Liver (tissue), 8 donors: ENCODE measurements at regions not wholly inside any gene's neighbourhood (a gene's known extent, or its start where the extent isn't known, plus 50 kb on each side); places are given as distances from the start of the nearest gene placed in this dataset.

Source experiments
- DNase-seq: peaks from one replicate; pipeline ENCODE4 v3.0.0-alpha.2; 2017; ENCODE audit warnings: low spot score
- H3K27ac ChIP-seq, 2 donors: one replicate each; pipeline ENCODE4 v1.7.0; 2013; ENCODE audit warnings: inconsistent platforms in 2 of 2, low read length in 2 of 2, control low read depth in 1 of 2, low read depth in 1 of 2, mild to moderate bottlenecking in 1 of 2
- H3K27me3 ChIP-seq, 4 donors: one replicate each; pipeline versions ENCODE4 v1.6.1 to v1.7.0; 2013; ENCODE audit warnings: low read length in 3 of 4, inconsistent platforms in 1 of 4, mild to moderate bottlenecking in 1 of 4, moderate library complexity in 1 of 4; ENCODE audit not compliant: control insufficient read depth in 4 of 4, insufficient read depth in 4 of 4
- H3K36me3 ChIP-seq, 4 donors: one replicate each; pipeline versions ENCODE4 v1.6.1 to v1.7.0; 2013; ENCODE audit warnings: low read length in 3 of 4, mild to moderate bottlenecking in 3 of 4, low read depth in 1 of 4, moderate library complexity in 1 of 4; ENCODE audit not compliant: control insufficient read depth in 4 of 4, insufficient read depth in 3 of 4
- H3K4me1 ChIP-seq, 4 donors: one replicate each; pipeline versions ENCODE4 v1.6.1 to v1.7.0; 2013; ENCODE audit warnings: low read length in 3 of 4, mild to moderate bottlenecking in 3 of 4, moderate library complexity in 1 of 4; ENCODE audit not compliant: control insufficient read depth in 4 of 4, insufficient read depth in 4 of 4
- H3K4me3 ChIP-seq, 3 donors: one replicate each; pipeline versions ENCODE4 v1.6.1 to v1.7.0; 2013; ENCODE audit warnings: low read length in 3 of 3, control low read depth in 1 of 3, low read depth in 1 of 3, mild to moderate bottlenecking in 1 of 3
- H3K9ac ChIP-seq, 2 donors: one replicate each; pipeline ENCODE4 v1.7.0; 2013; ENCODE audit warnings: low read length in 2 of 2, mild to moderate bottlenecking in 2 of 2, moderate library complexity in 2 of 2, control low read depth in 1 of 2, low read depth in 1 of 2
- H3K9me3 ChIP-seq, 4 donors: one replicate each; pipeline versions ENCODE4 v1.6.1 to v1.7.0; 2013; ENCODE audit warnings: low read length in 3 of 4; ENCODE audit not compliant: control insufficient read depth in 4 of 4
- EGR1 ChIP-seq, 2 donors: IDR thresholded peaks; 2 replicates each; pipeline ENCODE4 v1.6.1; 2016 to 2018; ENCODE audit warnings: antibody characterized with exemption in 2 of 2, low read depth in 2 of 2
- FOXA1 ChIP-seq: IDR thresholded peaks from 2 replicates; pipeline ENCODE4 v1.6.1; 2016; ENCODE audit warnings: antibody characterized with exemption
- FOXA2 ChIP-seq: IDR thresholded peaks from 2 replicates; pipeline ENCODE4 v1.6.1; 2016; ENCODE audit warnings: antibody characterized with exemption
- GABPA ChIP-seq, 2 donors: IDR thresholded peaks in 1 of 2; conservative IDR thresholded peaks in 1 of 2; 2 replicates each; pipeline ENCODE4 v1.6.1; 2016; ENCODE audit warnings: antibody characterized with exemption in 2 of 2, mild to moderate bottlenecking in 1 of 2, moderate library complexity in 1 of 2
- HNF4A ChIP-seq, 2 donors: conservative IDR thresholded peaks; 2 replicates each; pipeline ENCODE4 v1.6.1; 2016; ENCODE audit warnings: antibody characterized with exemption in 2 of 2, mild to moderate bottlenecking in 2 of 2
- HNF4G ChIP-seq: IDR thresholded peaks from 2 replicates; pipeline ENCODE4 v1.6.1; 2016; ENCODE audit warnings: antibody characterized with exemption
- JUND ChIP-seq, 2 donors: IDR thresholded peaks; 2 replicates each; pipeline ENCODE4 v1.6.1; 2016; ENCODE audit warnings: antibody characterized with exemption in 2 of 2
- NR2F2 ChIP-seq: IDR thresholded peaks from 2 replicates; pipeline ENCODE4 v1.6.1; 2016; ENCODE audit warnings: antibody characterized with exemption
- RAD21 ChIP-seq, 2 donors: IDR thresholded peaks; 2 replicates each; pipeline ENCODE4 v1.6.1; 2016; ENCODE audit warnings: antibody characterized with exemption in 2 of 2, mild to moderate bottlenecking in 2 of 2
- RXRA ChIP-seq, 2 donors: IDR thresholded peaks; 2 replicates each; pipeline ENCODE4 v1.6.1; 2017 to 2018; ENCODE audit warnings: antibody characterized with exemption in 2 of 2, mild to moderate bottlenecking in 1 of 2
- SP1 ChIP-seq: IDR thresholded peaks from 2 replicates; pipeline ENCODE4 v1.6.1; 2018; ENCODE audit warnings: antibody characterized with exemption, mild to moderate bottlenecking
- TAF1 ChIP-seq: conservative IDR thresholded peaks from 2 replicates; pipeline ENCODE4 v1.6.1; 2016; ENCODE audit warnings: antibody characterized with exemption, mild to moderate bottlenecking
- YY1 ChIP-seq: IDR thresholded peaks from 2 replicates; pipeline ENCODE4 v1.6.1; 2016; ENCODE audit warnings: antibody characterized with exemption, mild to moderate bottlenecking
- WGBS: extraction: QIAGEN DNeasy Blood & Tissue Kit; methylation state at CpG from one replicate; pipeline ENCODE4 v1.1.7; 2013; 5-methylcytosine and 5-hydroxymethylcytosine counted together
- TF ChIP-seq, protein P1 (sequence below): IDR thresholded peaks from 2 replicates; pipeline ENCODE4 v1.6.1; 2016; ENCODE audit warnings: antibody characterized with exemption
- TF ChIP-seq, protein P2 (sequence below): IDR thresholded peaks from 2 replicates; pipeline ENCODE4 v1.6.1; 2016; ENCODE audit warnings: antibody characterized with exemption
- TF ChIP-seq, protein P3 (sequence below): IDR thresholded peaks from 2 replicates; pipeline ENCODE4 v1.6.1; 2016; ENCODE audit warnings: antibody characterized with exemption
- TF ChIP-seq, protein P4 (sequence below): IDR thresholded peaks from 2 replicates; pipeline ENCODE4 v1.6.1; 2016; ENCODE audit warnings: antibody characterized with exemption, mild to moderate bottlenecking
- TF ChIP-seq, protein P5 (sequence below): fragments of 150-350 bp; IDR thresholded peaks from 2 replicates; pipeline ENCODE4 v1.5.1; 2017; ENCODE audit warnings: improper control_type of control experiment, low read depth, low read length; ENCODE audit not compliant: missing input control
- donor health status: healthy.
- donor health status: healthy.
- donor health status: healthy.
- donor health status: healthy.
- donor health status: healthy.

DNA sequence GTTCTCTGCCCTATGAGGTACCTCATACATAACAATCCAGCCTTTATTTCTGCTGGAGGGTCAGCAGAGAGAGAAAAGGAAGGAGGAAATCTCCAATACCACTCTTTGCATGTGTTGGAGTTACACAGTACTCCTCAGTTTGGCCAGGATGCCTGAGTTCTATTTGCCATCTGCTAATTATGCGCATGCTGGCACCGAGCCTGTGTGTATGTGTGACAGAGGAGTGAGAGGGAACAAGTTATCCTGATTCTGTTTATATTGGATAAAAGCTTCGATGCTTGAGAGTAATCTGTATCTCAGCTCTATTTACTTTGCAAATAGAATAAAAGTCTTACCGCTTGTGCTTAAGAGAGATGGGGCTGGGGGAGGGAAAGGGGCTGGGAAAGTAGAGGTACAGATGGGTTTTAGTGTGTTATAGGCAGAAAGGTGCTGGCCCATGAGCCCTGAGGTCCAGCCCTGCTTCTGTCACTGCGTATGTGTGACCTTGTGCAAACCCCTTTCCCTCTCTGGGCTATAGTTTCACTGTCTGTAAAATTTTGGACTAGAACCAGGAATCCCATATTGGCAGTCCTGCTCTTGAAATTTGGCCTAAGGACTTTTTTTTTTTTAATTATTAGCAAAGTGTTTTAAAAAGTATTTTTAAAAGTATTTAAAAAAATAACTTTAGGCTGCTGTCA, 54.5 kb upstream of the PLXNA2 start:
- 15% methylated on average over 5 of the region's 5 CpGs for WGBS
- Histone ChIP-seq H3K27ac (no peak overlapping the region), H3K9ac (no peak overlapping the region), H3K9me3 (no peaks in the 10 kb centered on the region), H3K4me3 (no peak overlapping the region), H3K27me3 (no peaks in the 10 kb centered on the region), H3K4me1 (peaks cover 0 to 8% (median 7%) of the 10 kb centered on the region in 4 donors), H3K36me3 (no peaks in the 10 kb centered on the region)
- no peak for DNase-seq
- TF ChIP-seq FOXA2 (no peak), YY1 (no peak), FOXA1 (no peak), JUND (IDR thresholded peaks at IDR 0.05) (no peak), SP1 (no peak), HNF4A (conservative IDR thresholded peaks at IDR 0.05) (no peak), RAD21 (IDR thresholded peaks at IDR 0.05) (no peak), TAF1 (no peak), NR2F2 (no peak), EGR1 (IDR thresholded peaks at IDR 0.05; ENCODE audit: low read depth in 2 of 2) (no peak), GABPA (IDR thresholded peaks at IDR 0.05 in 1 of 2, conservative IDR thresholded peaks at IDR 0.05 in 1 of 2) (no peak), RXRA (IDR thresholded peaks at IDR 0.05) (no peak)
- TF ChIP-seq, protein P1, sequence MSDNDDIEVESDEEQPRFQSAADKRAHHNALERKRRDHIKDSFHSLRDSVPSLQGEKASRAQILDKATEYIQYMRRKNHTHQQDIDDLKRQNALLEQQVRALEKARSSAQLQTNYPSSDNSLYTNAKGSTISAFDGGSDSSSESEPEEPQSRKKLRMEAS, result no peak
- TF ChIP-seq, protein P2, sequence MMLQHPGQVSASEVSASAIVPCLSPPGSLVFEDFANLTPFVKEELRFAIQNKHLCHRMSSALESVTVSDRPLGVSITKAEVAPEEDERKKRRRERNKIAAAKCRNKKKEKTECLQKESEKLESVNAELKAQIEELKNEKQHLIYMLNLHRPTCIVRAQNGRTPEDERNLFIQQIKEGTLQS, result no peak
- TF ChIP-seq, protein P3, sequence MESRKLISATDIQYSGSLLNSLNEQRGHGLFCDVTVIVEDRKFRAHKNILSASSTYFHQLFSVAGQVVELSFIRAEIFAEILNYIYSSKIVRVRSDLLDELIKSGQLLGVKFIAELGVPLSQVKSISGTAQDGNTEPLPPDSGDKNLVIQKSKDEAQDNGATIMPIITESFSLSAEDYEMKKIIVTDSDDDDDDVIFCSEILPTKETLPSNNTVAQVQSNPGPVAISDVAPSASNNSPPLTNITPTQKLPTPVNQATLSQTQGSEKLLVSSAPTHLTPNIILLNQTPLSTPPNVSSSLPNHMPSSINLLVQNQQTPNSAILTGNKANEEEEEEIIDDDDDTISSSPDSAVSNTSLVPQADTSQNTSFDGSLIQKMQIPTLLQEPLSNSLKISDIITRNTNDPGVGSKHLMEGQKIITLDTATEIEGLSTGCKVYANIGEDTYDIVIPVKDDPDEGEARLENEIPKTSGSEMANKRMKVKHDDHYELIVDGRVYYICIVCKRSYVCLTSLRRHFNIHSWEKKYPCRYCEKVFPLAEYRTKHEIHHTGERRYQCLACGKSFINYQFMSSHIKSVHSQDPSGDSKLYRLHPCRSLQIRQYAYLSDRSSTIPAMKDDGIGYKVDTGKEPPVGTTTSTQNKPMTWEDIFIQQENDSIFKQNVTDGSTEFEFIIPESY, result no peak
- TF ChIP-seq, protein P4, sequence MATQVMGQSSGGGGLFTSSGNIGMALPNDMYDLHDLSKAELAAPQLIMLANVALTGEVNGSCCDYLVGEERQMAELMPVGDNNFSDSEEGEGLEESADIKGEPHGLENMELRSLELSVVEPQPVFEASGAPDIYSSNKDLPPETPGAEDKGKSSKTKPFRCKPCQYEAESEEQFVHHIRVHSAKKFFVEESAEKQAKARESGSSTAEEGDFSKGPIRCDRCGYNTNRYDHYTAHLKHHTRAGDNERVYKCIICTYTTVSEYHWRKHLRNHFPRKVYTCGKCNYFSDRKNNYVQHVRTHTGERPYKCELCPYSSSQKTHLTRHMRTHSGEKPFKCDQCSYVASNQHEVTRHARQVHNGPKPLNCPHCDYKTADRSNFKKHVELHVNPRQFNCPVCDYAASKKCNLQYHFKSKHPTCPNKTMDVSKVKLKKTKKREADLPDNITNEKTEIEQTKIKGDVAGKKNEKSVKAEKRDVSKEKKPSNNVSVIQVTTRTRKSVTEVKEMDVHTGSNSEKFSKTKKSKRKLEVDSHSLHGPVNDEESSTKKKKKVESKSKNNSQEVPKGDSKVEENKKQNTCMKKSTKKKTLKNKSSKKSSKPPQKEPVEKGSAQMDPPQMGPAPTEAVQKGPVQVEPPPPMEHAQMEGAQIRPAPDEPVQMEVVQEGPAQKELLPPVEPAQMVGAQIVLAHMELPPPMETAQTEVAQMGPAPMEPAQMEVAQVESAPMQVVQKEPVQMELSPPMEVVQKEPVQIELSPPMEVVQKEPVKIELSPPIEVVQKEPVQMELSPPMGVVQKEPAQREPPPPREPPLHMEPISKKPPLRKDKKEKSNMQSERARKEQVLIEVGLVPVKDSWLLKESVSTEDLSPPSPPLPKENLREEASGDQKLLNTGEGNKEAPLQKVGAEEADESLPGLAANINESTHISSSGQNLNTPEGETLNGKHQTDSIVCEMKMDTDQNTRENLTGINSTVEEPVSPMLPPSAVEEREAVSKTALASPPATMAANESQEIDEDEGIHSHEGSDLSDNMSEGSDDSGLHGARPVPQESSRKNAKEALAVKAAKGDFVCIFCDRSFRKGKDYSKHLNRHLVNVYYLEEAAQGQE, result no peak

DNA sequence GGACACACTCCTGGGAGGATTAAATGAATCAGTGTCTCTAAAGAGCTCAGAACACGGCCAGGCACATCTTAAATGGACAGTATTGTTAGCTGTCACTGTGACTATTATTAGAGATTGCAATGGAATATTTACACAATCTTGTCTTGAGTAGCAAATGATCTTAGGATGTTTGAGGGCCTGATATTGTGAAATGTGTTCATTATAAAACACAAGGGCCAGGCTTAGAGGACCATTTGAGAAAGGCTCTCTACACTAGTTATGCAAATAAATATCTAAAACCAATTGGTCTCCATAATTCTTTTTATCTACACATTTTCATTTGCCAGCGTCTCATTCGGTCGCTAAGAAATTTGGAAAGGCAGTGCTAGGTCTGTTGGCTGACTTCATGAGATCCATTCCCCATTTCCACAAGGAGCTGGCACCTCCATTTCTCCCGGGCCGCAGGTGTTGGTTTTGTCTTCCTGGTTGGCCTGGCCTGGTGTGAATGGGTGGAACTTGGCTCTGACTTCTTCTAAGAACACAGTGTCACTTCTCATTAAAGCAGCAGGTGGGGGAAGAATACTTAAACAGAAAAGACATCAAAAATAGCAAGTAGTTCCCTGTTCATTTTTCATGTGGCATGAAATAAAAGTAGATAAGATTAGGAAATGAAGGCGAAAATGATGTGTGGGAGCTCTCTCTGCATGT, 56.0 kb upstream of the PLXNA2 start:
- Histone ChIP-seq H3K9me3 (no peaks in the 10 kb centered on the region), H3K27ac (no peak overlapping the region), H3K36me3 (no peaks in the 10 kb centered on the region), H3K4me1 (peaks cover 0 to 8% (median 7%) of the 10 kb centered on the region in 4 donors), H3K4me3 (no peak overlapping the region), H3K9ac (no peak overlapping the region), H3K27me3 (no peaks in the 10 kb centered on the region)
- 91% methylated on average over 7 of the region's 7 CpGs for WGBS
- TF ChIP-seq, protein P5, sequence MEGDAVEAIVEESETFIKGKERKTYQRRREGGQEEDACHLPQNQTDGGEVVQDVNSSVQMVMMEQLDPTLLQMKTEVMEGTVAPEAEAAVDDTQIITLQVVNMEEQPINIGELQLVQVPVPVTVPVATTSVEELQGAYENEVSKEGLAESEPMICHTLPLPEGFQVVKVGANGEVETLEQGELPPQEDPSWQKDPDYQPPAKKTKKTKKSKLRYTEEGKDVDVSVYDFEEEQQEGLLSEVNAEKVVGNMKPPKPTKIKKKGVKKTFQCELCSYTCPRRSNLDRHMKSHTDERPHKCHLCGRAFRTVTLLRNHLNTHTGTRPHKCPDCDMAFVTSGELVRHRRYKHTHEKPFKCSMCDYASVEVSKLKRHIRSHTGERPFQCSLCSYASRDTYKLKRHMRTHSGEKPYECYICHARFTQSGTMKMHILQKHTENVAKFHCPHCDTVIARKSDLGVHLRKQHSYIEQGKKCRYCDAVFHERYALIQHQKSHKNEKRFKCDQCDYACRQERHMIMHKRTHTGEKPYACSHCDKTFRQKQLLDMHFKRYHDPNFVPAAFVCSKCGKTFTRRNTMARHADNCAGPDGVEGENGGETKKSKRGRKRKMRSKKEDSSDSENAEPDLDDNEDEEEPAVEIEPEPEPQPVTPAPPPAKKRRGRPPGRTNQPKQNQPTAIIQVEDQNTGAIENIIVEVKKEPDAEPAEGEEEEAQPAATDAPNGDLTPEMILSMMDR, result no peak
- TF ChIP-seq, protein P1, result no peak
- TF ChIP-seq FOXA2 (no peak), FOXA1 (no peak), HNF4A (conservative IDR thresholded peaks at IDR 0.05) (no peak), HNF4G (no peak), NR2F2 (no peak), RXRA (IDR thresholded peaks at IDR 0.05) (no peak), GABPA (IDR thresholded peaks at IDR 0.05 in 1 of 2, conservative IDR thresholded peaks at IDR 0.05 in 1 of 2) (no peak), JUND (IDR thresholded peaks at IDR 0.05) (no peak), RAD21 (IDR thresholded peaks at IDR 0.05) (no peak)
- TF ChIP-seq, protein P2, result no peak
- no peak for DNase-seq
